ENCODE measurements at regions not wholly inside any gene's neighbourhood (a gene's known extent, or its start where the extent isn't known, plus 50 kb on each side); places are given as distances from the start of the nearest gene placed in this dataset.

DNA sequence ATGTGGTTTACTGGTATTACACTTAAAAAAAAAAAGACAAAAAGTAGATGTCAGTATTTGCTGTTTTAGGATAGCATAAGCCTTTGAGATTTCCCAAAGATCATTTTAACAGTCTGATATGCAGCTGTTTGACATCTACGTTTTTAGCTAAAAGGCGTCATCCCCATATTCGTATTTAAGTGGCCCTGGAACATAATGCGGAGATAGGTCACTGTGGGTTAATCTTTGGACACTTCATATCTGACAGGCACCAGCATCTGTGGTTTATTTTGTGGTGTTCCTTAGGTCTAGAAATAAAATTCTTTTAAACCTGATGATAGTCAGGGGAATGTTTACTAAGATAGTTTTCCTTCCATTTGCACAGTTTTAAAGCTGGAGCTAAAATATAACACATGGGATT is 313.7 kb downstream of the SOX4 start:
- TF ChIP-seq, protein P1, sequence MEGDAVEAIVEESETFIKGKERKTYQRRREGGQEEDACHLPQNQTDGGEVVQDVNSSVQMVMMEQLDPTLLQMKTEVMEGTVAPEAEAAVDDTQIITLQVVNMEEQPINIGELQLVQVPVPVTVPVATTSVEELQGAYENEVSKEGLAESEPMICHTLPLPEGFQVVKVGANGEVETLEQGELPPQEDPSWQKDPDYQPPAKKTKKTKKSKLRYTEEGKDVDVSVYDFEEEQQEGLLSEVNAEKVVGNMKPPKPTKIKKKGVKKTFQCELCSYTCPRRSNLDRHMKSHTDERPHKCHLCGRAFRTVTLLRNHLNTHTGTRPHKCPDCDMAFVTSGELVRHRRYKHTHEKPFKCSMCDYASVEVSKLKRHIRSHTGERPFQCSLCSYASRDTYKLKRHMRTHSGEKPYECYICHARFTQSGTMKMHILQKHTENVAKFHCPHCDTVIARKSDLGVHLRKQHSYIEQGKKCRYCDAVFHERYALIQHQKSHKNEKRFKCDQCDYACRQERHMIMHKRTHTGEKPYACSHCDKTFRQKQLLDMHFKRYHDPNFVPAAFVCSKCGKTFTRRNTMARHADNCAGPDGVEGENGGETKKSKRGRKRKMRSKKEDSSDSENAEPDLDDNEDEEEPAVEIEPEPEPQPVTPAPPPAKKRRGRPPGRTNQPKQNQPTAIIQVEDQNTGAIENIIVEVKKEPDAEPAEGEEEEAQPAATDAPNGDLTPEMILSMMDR (IDR thresholded peaks at IDR 0.05): no peak
- no peak for TF ChIP-seq POLR2AphosphoS5 (IDR thresholded peaks at IDR 0.05; ENCODE audit: low read depth, low read length)
- no peak for TF ChIP-seq TCF7L2 (IDR thresholded peaks at IDR 0.05; ENCODE audit: low read depth, low read length)
- TF ChIP-seq, protein P2, sequence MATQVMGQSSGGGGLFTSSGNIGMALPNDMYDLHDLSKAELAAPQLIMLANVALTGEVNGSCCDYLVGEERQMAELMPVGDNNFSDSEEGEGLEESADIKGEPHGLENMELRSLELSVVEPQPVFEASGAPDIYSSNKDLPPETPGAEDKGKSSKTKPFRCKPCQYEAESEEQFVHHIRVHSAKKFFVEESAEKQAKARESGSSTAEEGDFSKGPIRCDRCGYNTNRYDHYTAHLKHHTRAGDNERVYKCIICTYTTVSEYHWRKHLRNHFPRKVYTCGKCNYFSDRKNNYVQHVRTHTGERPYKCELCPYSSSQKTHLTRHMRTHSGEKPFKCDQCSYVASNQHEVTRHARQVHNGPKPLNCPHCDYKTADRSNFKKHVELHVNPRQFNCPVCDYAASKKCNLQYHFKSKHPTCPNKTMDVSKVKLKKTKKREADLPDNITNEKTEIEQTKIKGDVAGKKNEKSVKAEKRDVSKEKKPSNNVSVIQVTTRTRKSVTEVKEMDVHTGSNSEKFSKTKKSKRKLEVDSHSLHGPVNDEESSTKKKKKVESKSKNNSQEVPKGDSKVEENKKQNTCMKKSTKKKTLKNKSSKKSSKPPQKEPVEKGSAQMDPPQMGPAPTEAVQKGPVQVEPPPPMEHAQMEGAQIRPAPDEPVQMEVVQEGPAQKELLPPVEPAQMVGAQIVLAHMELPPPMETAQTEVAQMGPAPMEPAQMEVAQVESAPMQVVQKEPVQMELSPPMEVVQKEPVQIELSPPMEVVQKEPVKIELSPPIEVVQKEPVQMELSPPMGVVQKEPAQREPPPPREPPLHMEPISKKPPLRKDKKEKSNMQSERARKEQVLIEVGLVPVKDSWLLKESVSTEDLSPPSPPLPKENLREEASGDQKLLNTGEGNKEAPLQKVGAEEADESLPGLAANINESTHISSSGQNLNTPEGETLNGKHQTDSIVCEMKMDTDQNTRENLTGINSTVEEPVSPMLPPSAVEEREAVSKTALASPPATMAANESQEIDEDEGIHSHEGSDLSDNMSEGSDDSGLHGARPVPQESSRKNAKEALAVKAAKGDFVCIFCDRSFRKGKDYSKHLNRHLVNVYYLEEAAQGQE (IDR thresholded peaks at IDR 0.05; ENCODE audit: insufficient read depth in 1 of 2, low read depth in 2 of 2, low read length in 1 of 2): no peak
